ENCODE measurements at regions not wholly inside any gene's neighbourhood (a gene's known extent, or its start where the extent isn't known, plus 50 kb on each side); places are given as distances from the start of the nearest gene placed in this dataset.

DNA sequence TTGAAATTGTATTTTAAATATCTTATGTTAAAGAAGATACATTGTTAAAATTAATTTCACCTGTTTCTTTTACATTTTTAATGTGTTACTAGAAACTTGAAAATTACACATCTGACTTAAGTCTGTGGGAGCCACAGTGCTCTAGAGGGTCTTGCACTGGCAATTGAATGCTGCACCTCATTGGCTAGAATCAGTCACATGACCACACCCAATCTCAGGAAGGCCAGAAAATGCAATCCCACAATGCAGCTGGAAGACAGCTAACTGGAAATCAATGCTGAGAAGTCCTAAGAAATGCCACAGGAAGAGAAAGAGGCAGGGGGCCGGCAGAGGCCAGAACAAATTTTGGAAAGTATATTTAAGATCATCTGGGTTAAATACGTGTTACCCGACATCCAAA, 189.2 kb upstream of the POU3F3 start:
- TF ChIP-seq, protein P1, sequence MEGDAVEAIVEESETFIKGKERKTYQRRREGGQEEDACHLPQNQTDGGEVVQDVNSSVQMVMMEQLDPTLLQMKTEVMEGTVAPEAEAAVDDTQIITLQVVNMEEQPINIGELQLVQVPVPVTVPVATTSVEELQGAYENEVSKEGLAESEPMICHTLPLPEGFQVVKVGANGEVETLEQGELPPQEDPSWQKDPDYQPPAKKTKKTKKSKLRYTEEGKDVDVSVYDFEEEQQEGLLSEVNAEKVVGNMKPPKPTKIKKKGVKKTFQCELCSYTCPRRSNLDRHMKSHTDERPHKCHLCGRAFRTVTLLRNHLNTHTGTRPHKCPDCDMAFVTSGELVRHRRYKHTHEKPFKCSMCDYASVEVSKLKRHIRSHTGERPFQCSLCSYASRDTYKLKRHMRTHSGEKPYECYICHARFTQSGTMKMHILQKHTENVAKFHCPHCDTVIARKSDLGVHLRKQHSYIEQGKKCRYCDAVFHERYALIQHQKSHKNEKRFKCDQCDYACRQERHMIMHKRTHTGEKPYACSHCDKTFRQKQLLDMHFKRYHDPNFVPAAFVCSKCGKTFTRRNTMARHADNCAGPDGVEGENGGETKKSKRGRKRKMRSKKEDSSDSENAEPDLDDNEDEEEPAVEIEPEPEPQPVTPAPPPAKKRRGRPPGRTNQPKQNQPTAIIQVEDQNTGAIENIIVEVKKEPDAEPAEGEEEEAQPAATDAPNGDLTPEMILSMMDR (IDR thresholded peaks at IDR 0.05; ENCODE audit: insufficient read depth, low read length, poor library complexity, severe bottlenecking) = no peak
- TF ChIP-seq EZH2phosphoT487 (conservative IDR thresholded peaks at IDR 0.05; ENCODE audit: low read length) = no peak
